GM18498 (cell line): ENCODE measurements at regions not wholly inside any gene's neighbourhood (a gene's known extent, or its start where the extent isn't known, plus 50 kb on each side); places are given as distances from the start of the nearest gene placed in this dataset.

ENCODE experiments used
- ATAC-seq: cut with Tn5 transposase; IDR thresholded peaks from one replicate; pipeline ENCODE4 v1.9.1; 2021; ENCODE audit warnings: mild to moderate bottlenecking, moderate library complexity; ENCODE audit not compliant: unreplicated experiment

GRCh38 chr3:153596401-153596800 is 434.4 kb downstream of the RAP2B start:
- no peak for ATAC-seq

- no peak for ATAC-seq
These were observed 437.7 kb downstream of the RAP2B start for GRCh38 chr3:153599685-153600084.

GRCh38 chr3:153600896-153601295 is 438.9 kb downstream of the RAP2B start:
- no peak for ATAC-seq

GRCh38 chr3:153601374-153601853 is 439.4 kb downstream of the RAP2B start:
- ATAC-seq: no peak

GRCh38 chr3:153602801-153603200 is 440.8 kb downstream of the RAP2B start:
- no peak for ATAC-seq

GRCh38 chr3:153614140-153614539 is 452.1 kb downstream of the RAP2B start:
- ATAC-seq: no peak

- ATAC-seq: no peak
These were observed 452.5 kb downstream of the RAP2B start for GRCh38 chr3:153614563-153614962.

GRCh38 chr3:153615863-153616262 is 453.8 kb downstream of the RAP2B start:
- no peak for ATAC-seq

- no peak for ATAC-seq
These were observed 455.4 kb downstream of the RAP2B start for GRCh38 chr3:153617463-153617862.

- no peak for ATAC-seq
These were observed 456.1 kb downstream of the RAP2B start for GRCh38 chr3:153618176-153618575.

- ATAC-seq: no peak
These were observed 457.2 kb downstream of the RAP2B start for GRCh38 chr3:153619268-153619667.

GRCh38 chr3:153621953-153622352 is 459.9 kb downstream of the RAP2B start:
- ATAC-seq: peak; percentile 97

- ATAC-seq: no peak
These were observed 461.8 kb downstream of the RAP2B start for GRCh38 chr3:153623834-153624233.

- no peak for ATAC-seq
These were observed 462.4 kb downstream of the RAP2B start for GRCh38 chr3:153624310-153625030.

GRCh38 chr3:153625506-153625905 is 463.5 kb downstream of the RAP2B start:
- ATAC-seq: no peak

- ATAC-seq: no peak
These were observed 464.1 kb downstream of the RAP2B start for GRCh38 chr3:153626158-153626557.

- no peak for ATAC-seq
These were observed 466.6 kb downstream of the RAP2B start for GRCh38 chr3:153628591-153628990.

- no peak for ATAC-seq
These were observed 467.1 kb downstream of the RAP2B start for GRCh38 chr3:153629148-153629547.

GRCh38 chr3:153631102-153631501 is 469.1 kb downstream of the RAP2B start:
- ATAC-seq: no peak

- no peak for ATAC-seq
These were observed 469.6 kb downstream of the RAP2B start for GRCh38 chr3:153631664-153632063.

- ATAC-seq: no peak
These were observed 471.4 kb downstream of the RAP2B start for GRCh38 chr3:153633407-153633806.

GRCh38 chr3:153634683-153635082 is 472.7 kb downstream of the RAP2B start:
- ATAC-seq: no peak

GRCh38 chr3:153639631-153640030 is 477.6 kb downstream of the RAP2B start:
- no peak for ATAC-seq
